ENCODE measurements at regions not wholly inside any gene's neighbourhood (a gene's known extent, or its start where the extent isn't known, plus 50 kb on each side); places are given as distances from the start of the nearest gene placed in this dataset.
A peak's percentile ranks its signal among the peaks of the same experiment; 100 is the strongest.

DNA sequence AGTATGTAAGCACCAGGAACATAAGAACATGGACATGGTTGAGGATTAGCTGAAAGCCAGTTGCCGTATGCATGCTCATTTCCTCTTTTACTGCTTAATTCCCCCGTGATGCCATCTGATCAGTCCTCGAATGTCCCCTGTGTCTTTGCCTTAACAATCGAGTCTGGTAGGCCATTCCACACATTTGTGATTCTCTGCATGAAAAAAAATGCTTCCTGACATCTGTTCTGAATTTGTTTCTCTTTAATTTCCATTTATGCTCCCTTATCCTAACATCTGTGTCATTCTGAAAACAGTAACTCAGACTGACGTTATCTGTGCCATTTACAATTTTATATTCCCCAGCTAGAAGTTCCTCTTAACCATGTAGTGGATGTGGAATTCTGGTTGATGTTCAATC, 158.2 kb upstream of the TOX3 start:
- ATAC-seq (no peak), DNase-seq (no peak)
- intact Hi-C loops (cut with DNase I) = no loop called here
- H3K9me3 ChIP-seq = no peaks in the 10 kb centered on the region
- no peaks in the 10 kb centered on the region for H3K27me3 ChIP-seq
- no peak overlapping the region for H3K27ac ChIP-seq
- no peaks in the 10 kb centered on the region for H3K36me3 ChIP-seq
- no peaks in the 10 kb centered on the region for H3K4me1 ChIP-seq
- TF ChIP-seq, protein P1, sequence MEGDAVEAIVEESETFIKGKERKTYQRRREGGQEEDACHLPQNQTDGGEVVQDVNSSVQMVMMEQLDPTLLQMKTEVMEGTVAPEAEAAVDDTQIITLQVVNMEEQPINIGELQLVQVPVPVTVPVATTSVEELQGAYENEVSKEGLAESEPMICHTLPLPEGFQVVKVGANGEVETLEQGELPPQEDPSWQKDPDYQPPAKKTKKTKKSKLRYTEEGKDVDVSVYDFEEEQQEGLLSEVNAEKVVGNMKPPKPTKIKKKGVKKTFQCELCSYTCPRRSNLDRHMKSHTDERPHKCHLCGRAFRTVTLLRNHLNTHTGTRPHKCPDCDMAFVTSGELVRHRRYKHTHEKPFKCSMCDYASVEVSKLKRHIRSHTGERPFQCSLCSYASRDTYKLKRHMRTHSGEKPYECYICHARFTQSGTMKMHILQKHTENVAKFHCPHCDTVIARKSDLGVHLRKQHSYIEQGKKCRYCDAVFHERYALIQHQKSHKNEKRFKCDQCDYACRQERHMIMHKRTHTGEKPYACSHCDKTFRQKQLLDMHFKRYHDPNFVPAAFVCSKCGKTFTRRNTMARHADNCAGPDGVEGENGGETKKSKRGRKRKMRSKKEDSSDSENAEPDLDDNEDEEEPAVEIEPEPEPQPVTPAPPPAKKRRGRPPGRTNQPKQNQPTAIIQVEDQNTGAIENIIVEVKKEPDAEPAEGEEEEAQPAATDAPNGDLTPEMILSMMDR (IDR thresholded peaks at IDR 0.05) = no peak
- H3K4me3 ChIP-seq = no peak overlapping the region

DNA sequence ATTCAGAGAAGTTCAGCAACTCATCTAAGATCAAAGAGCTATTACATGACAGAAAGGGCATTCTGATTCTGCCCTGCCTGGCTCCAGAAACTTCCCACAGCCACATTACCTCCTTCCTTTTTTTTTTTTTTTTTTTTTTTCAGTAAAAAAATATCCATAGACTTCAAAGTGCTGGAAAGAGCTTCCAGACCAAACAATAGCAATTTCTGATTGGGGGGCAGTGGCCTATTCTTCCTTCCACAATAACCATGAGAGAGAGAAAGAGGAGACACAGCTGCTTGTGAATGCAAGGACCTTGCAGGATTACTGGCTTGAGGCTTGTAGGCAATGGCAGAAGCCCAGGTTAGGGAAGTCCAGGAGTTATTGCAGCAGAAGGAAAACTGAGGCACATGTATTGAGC, 151.0 kb upstream of the TOX3 start:
- no peaks in the 10 kb centered on the region for H3K36me3 ChIP-seq
- no peak for ATAC-seq
- intact Hi-C loops (cut with DNase I) = no loop called here

DNA sequence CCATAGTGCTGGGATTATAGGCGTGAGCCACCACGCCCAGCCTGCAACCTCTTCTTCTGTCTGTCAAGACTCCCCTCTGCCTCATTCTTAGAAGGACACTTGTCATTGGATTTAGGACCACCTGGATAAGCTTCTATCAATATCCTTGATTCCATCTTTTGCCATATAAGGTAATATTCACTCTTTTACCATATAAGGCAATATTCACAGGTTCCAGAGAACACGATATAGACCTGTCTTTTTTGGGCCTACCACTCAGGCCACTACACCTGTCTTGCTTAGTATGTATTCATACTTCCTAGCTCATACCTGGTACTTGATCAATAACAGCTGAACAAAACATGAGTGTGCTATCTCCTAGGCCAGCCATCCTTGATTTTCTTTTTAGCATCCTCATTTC, 149.2 kb upstream of the TOX3 start:
- H3K27ac ChIP-seq = no peak overlapping the region
- DNase-seq (no peak), ATAC-seq (no peak)
- H3K9me3 ChIP-seq = peaks cover 7% of the 10 kb centered on the region
- intact Hi-C loops (cut with DNase I) = no loop called here
- H3K36me3 ChIP-seq = no peaks in the 10 kb centered on the region
- H3K27me3 ChIP-seq = no peaks in the 10 kb centered on the region
- TF ChIP-seq, protein P1 (IDR thresholded peaks at IDR 0.05) = no peak
- no peaks in the 10 kb centered on the region for H3K4me1 ChIP-seq
- no peak overlapping the region for H3K4me3 ChIP-seq

More for the DNA sequence above, 151.0 kb upstream of the TOX3 start:
- H3K27me3 ChIP-seq = no peaks in the 10 kb centered on the region
- no peaks in the 10 kb centered on the region for H3K4me1 ChIP-seq
- H3K9me3 ChIP-seq = no peaks in the 10 kb centered on the region
- H3K4me3 ChIP-seq = no peak overlapping the region
- TF ChIP-seq, protein P1 (IDR thresholded peaks at IDR 0.05) = no peak
- DNase-seq = no peak
- no peak overlapping the region for H3K27ac ChIP-seq

DNA sequence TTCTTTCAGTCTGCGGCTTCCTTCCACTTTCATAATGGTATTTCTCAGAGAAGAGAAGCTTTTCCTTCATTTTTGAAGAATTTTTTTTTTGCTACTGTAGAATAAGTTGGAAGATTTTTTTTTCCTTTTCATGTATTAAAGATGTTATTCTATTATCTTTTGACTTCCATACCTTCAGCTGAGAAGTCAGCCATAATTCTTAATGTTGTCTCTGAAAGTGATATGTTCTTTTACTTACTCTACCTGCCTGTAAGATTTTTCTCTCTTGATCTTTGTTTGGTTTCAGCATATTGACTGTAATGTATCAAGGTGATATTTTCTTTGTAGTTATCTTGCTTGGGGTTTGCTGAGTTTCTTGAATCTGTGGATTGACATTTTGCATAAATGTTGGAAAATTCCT, 143.5 kb upstream of the TOX3 start:
- DNase-seq (no peak), ATAC-seq (no peak)
- H3K36me3 ChIP-seq = no peaks in the 10 kb centered on the region
- H3K4me3 ChIP-seq = no peak overlapping the region
- no peaks in the 10 kb centered on the region for H3K27me3 ChIP-seq
- TF ChIP-seq, protein P1 (IDR thresholded peaks at IDR 0.05) = no peak
- no peaks in the 10 kb centered on the region for H3K4me1 ChIP-seq
- H3K9me3 ChIP-seq = peaks cover 7% of the 10 kb centered on the region
- intact Hi-C loops (cut with DNase I) = no loop called here
- H3K27ac ChIP-seq = no peak overlapping the region

DNA sequence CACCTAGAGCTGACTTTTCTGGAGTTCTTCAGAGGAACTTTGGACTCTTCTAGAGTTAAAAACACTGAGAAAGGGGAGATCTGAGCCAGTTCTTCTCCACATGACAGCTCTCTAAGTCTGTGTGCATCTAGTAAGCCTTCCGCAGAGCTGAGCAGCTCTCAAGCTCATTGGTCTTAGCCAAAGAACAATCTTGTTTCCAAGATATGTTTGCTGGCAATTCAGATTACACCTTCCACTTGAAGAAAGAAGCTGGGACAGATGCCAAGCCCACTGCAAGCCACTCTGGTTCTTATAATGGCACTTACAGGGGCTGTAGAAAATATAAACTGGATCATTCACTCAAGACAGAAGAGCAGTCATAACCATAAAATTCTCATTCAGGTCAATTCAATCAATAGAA, 134.1 kb upstream of the TOX3 start:
- TF ChIP-seq, protein P1 (IDR thresholded peaks at IDR 0.05) = no peak
- no peak overlapping the region for H3K27ac ChIP-seq
- H3K36me3 ChIP-seq = no peaks in the 10 kb centered on the region
- no peak overlapping the region for H3K4me3 ChIP-seq
- H3K27me3 ChIP-seq = no peaks in the 10 kb centered on the region
- intact Hi-C loops (cut with DNase I) = no loop called here
- ATAC-seq = peak; percentile 63
- no peak for DNase-seq
- no peaks in the 10 kb centered on the region for H3K9me3 ChIP-seq
- no peaks in the 10 kb centered on the region for H3K4me1 ChIP-seq

DNA sequence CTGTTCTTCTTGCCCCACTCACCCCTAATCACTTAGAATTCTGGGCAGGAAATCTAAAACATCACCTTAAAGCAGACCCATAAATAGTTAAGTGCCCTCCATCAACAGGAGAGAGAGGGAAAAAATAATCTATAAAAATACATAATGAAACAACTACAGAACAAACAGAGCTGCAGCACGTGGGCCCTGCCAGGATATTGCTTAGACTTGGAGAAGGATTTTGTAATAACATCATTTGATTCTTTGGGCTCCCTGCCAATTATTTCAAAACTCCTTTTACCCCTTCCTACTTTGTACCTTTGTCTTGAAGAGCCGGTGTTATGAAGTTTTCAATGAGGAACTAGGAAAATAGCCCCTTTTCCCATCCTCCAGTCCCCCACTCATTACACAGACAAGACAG, 130.6 kb upstream of the TOX3 start:
- Histone ChIP-seq H3K9me3 (no peaks in the 10 kb centered on the region), H3K4me1 (no peaks in the 10 kb centered on the region), H3K36me3 (no peaks in the 10 kb centered on the region), H3K27ac (no peak overlapping the region), H3K27me3 (no peaks in the 10 kb centered on the region), H3K4me3 (no peak overlapping the region)
- DNase-seq (no peak), ATAC-seq (peak; percentile 50)
- intact Hi-C loops (cut with DNase I) = no loop called here
- TF ChIP-seq, protein P1 (IDR thresholded peaks at IDR 0.05) = no peak

Measured in upper lobe of right lung (tissue), 1 donor.